ENCODE measurements at regions not wholly inside any gene's neighbourhood (a gene's known extent, or its start where the extent isn't known, plus 50 kb on each side); places are given as distances from the start of the nearest gene placed in this dataset.

DNA sequence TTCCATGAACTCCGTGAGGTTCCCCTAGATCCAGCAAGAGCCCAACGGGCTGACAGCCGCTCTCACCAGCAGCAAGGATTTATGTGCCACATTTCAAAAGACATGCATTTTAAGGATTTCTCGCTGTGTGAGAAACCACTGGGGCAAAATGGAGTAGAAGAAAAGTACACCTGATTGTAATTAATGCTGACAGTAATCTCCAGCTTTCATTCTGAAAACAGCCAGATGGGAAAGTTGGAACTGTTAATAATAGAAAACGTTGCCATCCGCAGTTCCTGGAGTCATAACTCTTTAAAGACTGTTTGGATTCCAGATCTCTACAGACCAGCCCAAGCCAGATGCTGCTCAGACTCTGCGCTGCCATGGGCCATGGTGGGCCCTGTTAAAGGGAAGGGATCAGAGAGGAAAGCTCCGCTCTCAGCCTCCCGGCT lies 216.9 kb upstream of the GLI3 start:
- TF ChIP-seq, protein P1, sequence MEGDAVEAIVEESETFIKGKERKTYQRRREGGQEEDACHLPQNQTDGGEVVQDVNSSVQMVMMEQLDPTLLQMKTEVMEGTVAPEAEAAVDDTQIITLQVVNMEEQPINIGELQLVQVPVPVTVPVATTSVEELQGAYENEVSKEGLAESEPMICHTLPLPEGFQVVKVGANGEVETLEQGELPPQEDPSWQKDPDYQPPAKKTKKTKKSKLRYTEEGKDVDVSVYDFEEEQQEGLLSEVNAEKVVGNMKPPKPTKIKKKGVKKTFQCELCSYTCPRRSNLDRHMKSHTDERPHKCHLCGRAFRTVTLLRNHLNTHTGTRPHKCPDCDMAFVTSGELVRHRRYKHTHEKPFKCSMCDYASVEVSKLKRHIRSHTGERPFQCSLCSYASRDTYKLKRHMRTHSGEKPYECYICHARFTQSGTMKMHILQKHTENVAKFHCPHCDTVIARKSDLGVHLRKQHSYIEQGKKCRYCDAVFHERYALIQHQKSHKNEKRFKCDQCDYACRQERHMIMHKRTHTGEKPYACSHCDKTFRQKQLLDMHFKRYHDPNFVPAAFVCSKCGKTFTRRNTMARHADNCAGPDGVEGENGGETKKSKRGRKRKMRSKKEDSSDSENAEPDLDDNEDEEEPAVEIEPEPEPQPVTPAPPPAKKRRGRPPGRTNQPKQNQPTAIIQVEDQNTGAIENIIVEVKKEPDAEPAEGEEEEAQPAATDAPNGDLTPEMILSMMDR (IDR thresholded peaks at IDR 0.05; ENCODE audit: unreplicated experiment in 3 of 3) = no peak
- H3K4me3 Mint-ChIP-seq = no peak overlapping the region
- peak overlapping the region; percentile 74 to 94 (median 83) for H3K27ac Mint-ChIP-seq
- H3K9me3 Mint-ChIP-seq = no peaks in the 10 kb centered on the region
- peaks cover 30% of the 10 kb centered on the region for H3K4me1 Mint-ChIP-seq
- no peaks in the 10 kb centered on the region for H3K27me3 Mint-ChIP-seq (ENCODE audit: low read depth)
- no peaks in the 10 kb centered on the region for H3K36me3 Mint-ChIP-seq (ENCODE audit: low read depth)

DNA sequence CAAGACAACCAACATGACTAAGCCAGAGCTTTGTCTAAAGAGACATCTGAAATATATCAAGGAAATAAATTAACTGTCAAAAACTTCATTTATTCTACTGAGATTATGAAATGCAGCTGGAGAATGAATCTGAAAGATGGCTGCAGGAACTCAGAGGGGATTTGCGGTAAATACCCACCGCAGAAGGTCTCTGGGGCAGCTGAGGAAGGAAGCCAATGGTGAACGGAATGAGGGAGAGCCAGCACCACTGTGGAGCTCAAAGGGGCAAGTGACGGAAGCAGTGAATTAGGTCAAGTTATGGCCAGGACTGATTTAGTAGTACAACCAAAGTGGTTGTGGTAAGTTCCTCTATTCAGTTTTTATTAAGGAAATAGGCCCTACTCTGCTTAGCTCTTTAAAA lies 215.3 kb upstream of the GLI3 start:
- TF ChIP-seq, protein P1 (IDR thresholded peaks at IDR 0.05; ENCODE audit: unreplicated experiment in 3 of 3) = no peak
- Mint-ChIP-seq H3K36me3 (ENCODE audit: low read depth) (no peaks in the 10 kb centered on the region), H3K4me3 (no peak overlapping the region), H3K4me1 (peaks cover 25% of the 10 kb centered on the region), H3K27me3 (ENCODE audit: low read depth) (peaks cover 3% of the 10 kb centered on the region), H3K27ac (no peak overlapping the region), H3K9me3 (peaks cover 1% of the 10 kb centered on the region)

DNA sequence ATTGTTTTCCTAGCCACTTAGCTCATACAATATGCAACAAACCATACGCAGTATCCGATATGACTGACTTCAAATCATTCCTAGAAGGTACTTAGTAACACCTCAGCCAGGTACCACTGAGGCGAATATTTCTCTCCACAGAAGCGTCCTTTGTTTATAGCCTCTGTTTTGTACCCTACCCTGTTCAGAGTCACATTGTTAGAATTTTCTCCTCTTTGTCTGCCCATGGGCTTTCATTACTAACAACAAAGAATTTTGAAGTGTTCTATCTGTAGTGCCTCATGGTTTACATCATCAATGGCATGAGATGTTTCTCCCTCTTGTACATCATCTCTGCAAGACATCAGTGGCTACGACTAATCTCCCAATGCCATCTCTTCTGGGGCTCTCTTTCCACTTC lies 212.4 kb upstream of the GLI3 start:
- Mint-ChIP-seq H3K9me3 (peaks cover 18% of the 10 kb centered on the region), H3K27me3 (ENCODE audit: low read depth) (peaks cover 3% of the 10 kb centered on the region), H3K27ac (no peak overlapping the region), H3K36me3 (ENCODE audit: low read depth) (no peaks in the 10 kb centered on the region), H3K4me3 (no peak overlapping the region), H3K4me1 (peaks cover 16% of the 10 kb centered on the region)
- TF ChIP-seq, protein P1 (IDR thresholded peaks at IDR 0.05; ENCODE audit: unreplicated experiment in 3 of 3) = no peak

DNA sequence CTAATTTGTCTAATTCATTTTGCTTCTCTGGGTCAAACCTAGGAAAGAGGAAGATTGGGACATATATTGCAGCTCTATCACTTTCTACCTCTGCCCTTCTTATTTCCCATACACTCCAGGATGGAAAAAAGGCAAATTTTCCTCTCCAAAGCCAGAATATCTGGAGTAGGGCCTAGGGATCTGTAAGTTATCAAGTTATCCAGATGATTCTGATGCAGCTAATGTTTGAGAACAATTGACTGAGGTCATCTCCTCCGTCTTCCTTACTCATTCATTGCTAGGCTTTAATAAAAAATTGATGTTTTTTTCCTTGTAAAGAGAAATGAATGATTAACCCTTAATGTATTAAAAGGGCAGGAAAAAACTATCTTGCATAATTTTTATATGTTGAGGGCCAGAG lies 211.9 kb upstream of the GLI3 start:
- Mint-ChIP-seq H3K27ac (no peak overlapping the region), H3K36me3 (ENCODE audit: low read depth) (no peaks in the 10 kb centered on the region), H3K9me3 (peaks cover 20% of the 10 kb centered on the region), H3K4me3 (no peak overlapping the region), H3K4me1 (peaks cover 11% of the 10 kb centered on the region), H3K27me3 (ENCODE audit: low read depth) (peaks cover 3% of the 10 kb centered on the region)
- TF ChIP-seq, protein P1 (IDR thresholded peaks at IDR 0.05; ENCODE audit: unreplicated experiment in 3 of 3) = no peak

DNA sequence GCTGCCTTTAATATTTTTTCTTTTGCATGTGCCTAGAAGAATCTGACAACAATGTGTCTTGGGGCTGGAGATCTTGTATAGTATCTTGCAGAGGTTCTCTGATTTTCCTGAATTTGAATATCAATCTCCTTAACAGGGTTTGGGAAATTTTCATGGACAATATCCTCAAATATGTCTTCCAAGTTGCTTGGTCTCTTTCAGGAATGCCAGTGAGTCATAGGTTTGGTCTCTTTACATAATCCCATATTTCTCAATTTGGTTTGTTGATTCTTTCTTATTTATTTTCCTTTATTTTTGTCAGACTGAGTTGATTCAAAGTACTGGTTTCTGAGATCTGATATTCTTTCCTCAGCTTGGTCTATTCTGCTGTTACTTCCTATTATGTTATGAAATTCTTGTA lies 208.7 kb upstream of the GLI3 start:
- TF ChIP-seq, protein P1 (IDR thresholded peaks at IDR 0.05; ENCODE audit: unreplicated experiment in 3 of 3) = no peak
- Mint-ChIP-seq H3K4me1 (no peaks in the 10 kb centered on the region), H3K27ac (no peak overlapping the region), H3K36me3 (ENCODE audit: low read depth) (no peaks in the 10 kb centered on the region), H3K27me3 (ENCODE audit: low read depth) (peaks cover 3% of the 10 kb centered on the region), H3K4me3 (no peak overlapping the region), H3K9me3 (peaks cover 38% of the 10 kb centered on the region)

DNA sequence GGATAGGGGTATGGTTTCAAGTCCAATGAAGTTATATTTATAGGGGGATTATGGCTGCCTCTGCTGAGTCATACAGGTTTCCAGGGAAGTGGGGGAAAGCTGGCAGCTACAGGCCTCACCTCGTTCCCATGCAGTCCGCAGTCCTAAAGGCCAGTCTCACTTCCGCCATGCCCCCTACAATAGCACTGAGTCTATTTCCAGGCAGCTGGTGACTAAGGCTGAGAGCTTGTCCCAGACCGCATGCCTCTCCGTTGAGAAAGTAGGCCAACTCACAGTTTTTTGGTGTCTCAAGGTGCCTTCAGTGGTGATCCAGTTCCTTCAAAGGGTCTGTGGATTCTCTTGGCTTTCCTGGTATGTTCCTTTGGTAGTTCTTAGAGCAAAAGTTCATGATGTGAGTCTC lies 203.9 kb upstream of the GLI3 start:
- Mint-ChIP-seq H3K4me1 (no peaks in the 10 kb centered on the region), H3K4me3 (no peak overlapping the region), H3K27me3 (ENCODE audit: low read depth) (no peaks in the 10 kb centered on the region), H3K36me3 (ENCODE audit: low read depth) (no peaks in the 10 kb centered on the region), H3K9me3 (peaks cover 60% of the 10 kb centered on the region), H3K27ac (no peak overlapping the region)
- TF ChIP-seq, protein P1 (IDR thresholded peaks at IDR 0.05; ENCODE audit: unreplicated experiment in 3 of 3) = no peak

Measured in nephron (organoid).